H1 (cell line): ENCODE measurements at regions not wholly inside any gene's neighbourhood (a gene's known extent, or its start where the extent isn't known, plus 50 kb on each side); places are given as distances from the start of the nearest gene placed in this dataset.

Experiments
- CTCF ChIA-PET: fragments of 300-600 bp; sonication (Branson Sonifier 250); formaldehyde crosslinking; loops from one replicate; lab custom pipeline; 2021; ENCODE audit not compliant: partially characterized antibody; lab: Charles Lee
- POLR2A ChIA-PET: fragments of 300-600 bp; sonication (Branson Sonifier 250); formaldehyde crosslinking; loops from one replicate; lab custom pipeline; 2021; ENCODE audit warnings: inconsistent platforms; ENCODE audit not compliant: partially characterized antibody; lab: Charles Lee
- DNase-seq, 2 experiments: peaks; one replicate each; pipeline versions ENCODE4 v3.0.0 to v3.0.0-alpha.2; 2010 to 2022; ENCODE audit warnings: low spot score in 2 of 2, low read depth in 1 of 2, mixed read lengths in 1 of 2
- FAIRE-seq: peaks from 2 replicates; lab custom pipeline; 2011; peaks lifted over from hg19 to GRCh38; lab: Jason Lieb, UNC
- H2AFZ ChIP-seq: 2 replicates; pipeline ENCODE4 v1.8.1; 2012; ENCODE audit warnings: low read length, inconsistent platforms
- H2AK5ac ChIP-seq: 2 replicates; pipeline ENCODE4 v1.6.1; 2013; ENCODE audit warnings: low read depth, low read length
- H2BK120ac ChIP-seq: replicated peaks from 2 replicates; pipeline ENCODE3; 2013; ENCODE audit warnings: low read depth, low read length, inconsistent platforms
- H2BK12ac ChIP-seq: 2 replicates; pipeline ENCODE4 v1.6.1; 2013; ENCODE audit warnings: low read depth, low read length
- H2BK15ac ChIP-seq: 2 replicates; pipeline ENCODE4 v1.6.1; 2013; ENCODE audit warnings: low read length
- H2BK20ac ChIP-seq: 2 replicates; pipeline ENCODE4 v1.6.1; 2013; ENCODE audit warnings: low read length
- H2BK5ac ChIP-seq: 2 replicates; pipeline ENCODE4 v1.6.1; 2013; ENCODE audit warnings: low read depth, low read length
- H3K14ac ChIP-seq: 2 replicates; pipeline ENCODE4 v1.6.1; 2013; ENCODE audit warnings: inconsistent platforms; ENCODE audit not compliant: insufficient read length
- H3K18ac ChIP-seq: 2 replicates; pipeline ENCODE4 v1.6.1; 2013; ENCODE audit warnings: low read length; ENCODE audit errors: extremely low read depth
- H3K23ac ChIP-seq: 2 replicates; pipeline ENCODE4 v1.6.1; 2013; ENCODE audit warnings: inconsistent platforms; ENCODE audit not compliant: insufficient read length
- H3K23me2 ChIP-seq: 2 replicates; pipeline ENCODE4 v1.6.1; 2013; ENCODE audit warnings: low read depth, low read length
- H3K27ac ChIP-seq: 2 replicates; pipeline ENCODE4 v1.6.1; 2011; ENCODE audit warnings: low read depth, low read length, inconsistent platforms
- H3K27me3 ChIP-seq, 4 experiments: replicated peaks in 1 of 4; 1 replicate in 1 of 4; 2 replicates in 3 of 4; pipeline versions ENCODE4 v1.6.1 to v1.8.1; 2011 to 2013; ENCODE audit warnings: low read length in 3 of 4, mild to moderate bottlenecking in 3 of 4, inconsistent platforms in 2 of 4, mixed read lengths in 2 of 4, moderate library complexity in 1 of 4; ENCODE audit not compliant: control insufficient read depth in 3 of 4, insufficient read depth in 3 of 4; ENCODE audit errors: extremely low read depth in 1 of 4
- H3K36me3 ChIP-seq, 4 experiments: 2 replicates each; pipeline versions ENCODE4 v1.6.1 to v1.8.1; 2011 to 2013; ENCODE audit warnings: mild to moderate bottlenecking in 4 of 4, low read length in 3 of 4, moderate library complexity in 2 of 4, control low read depth in 1 of 4, inconsistent platforms in 1 of 4; ENCODE audit not compliant: insufficient read depth in 4 of 4, control insufficient read depth in 2 of 4
- H3K4ac ChIP-seq: replicated peaks from 2 replicates; pipeline ENCODE3; 2013; ENCODE audit warnings: low read length, low read depth, mixed read lengths, inconsistent platforms; ENCODE audit not compliant: insufficient read length
- H3K4me1 ChIP-seq, 4 experiments: replicated peaks in 1 of 4; 1 replicate in 1 of 4; 2 replicates in 3 of 4; pipeline versions ENCODE4 v1.6.1 to v1.8.1; 2011 to 2013; ENCODE audit warnings: low read length in 3 of 4, inconsistent platforms in 2 of 4, mixed read lengths in 1 of 4; ENCODE audit not compliant: insufficient read depth in 4 of 4, control insufficient read depth in 3 of 4
- H3K4me2 ChIP-seq, 2 experiments: 2 replicates each; pipeline versions ENCODE4 v1.6.1 to v1.8.1; 2011 to 2013; ENCODE audit warnings: low read depth in 2 of 2, low read length in 2 of 2, control low read depth in 1 of 2, inconsistent platforms in 1 of 2, mild to moderate bottlenecking in 1 of 2; ENCODE audit not compliant: insufficient read depth in 1 of 2
- H3K4me3 ChIP-seq, 4 experiments: fragments of 200-600, 300-600 bp in 1 of 4; sonication (generic), shearing (Covaris generic), sonication (Bioruptor Twin) in 1 of 4; 2 replicates each; pipeline versions ENCODE4 v1.5.1 to v1.8.1; 2011 to 2016; ENCODE audit warnings: low read length in 4 of 4, low read depth in 3 of 4, control low read depth in 2 of 4, inconsistent platforms in 2 of 4, mild to moderate bottlenecking in 2 of 4, mixed read lengths in 1 of 4, moderate library complexity in 1 of 4; ENCODE audit not compliant: insufficient read depth in 2 of 4; ENCODE audit errors: extremely low read depth in 1 of 4
- H3K56ac ChIP-seq: replicated peaks from 2 replicates; pipeline ENCODE3; 2013; ENCODE audit warnings: low read depth, mild to moderate bottlenecking, mixed read lengths, low read length, inconsistent platforms; ENCODE audit not compliant: insufficient read length
- H3K79me1 ChIP-seq: 2 replicates; pipeline ENCODE4 v1.6.1; 2013; ENCODE audit warnings: low read depth, low read length, control low read depth
- H3K79me2 ChIP-seq, 2 experiments: 2 replicates each; pipeline versions ENCODE4 v1.6.1 to v1.8.1; 2012 to 2013; ENCODE audit warnings: low read length in 2 of 2, mild to moderate bottlenecking in 2 of 2, inconsistent platforms in 1 of 2; ENCODE audit not compliant: insufficient read depth in 2 of 2, control insufficient read depth in 1 of 2
- H3K9ac ChIP-seq, 4 experiments: replicated peaks in 1 of 4; 1 replicate in 1 of 4; 2 replicates in 3 of 4; pipeline versions ENCODE4 v1.6.1 to v1.8.1; 2011 to 2013; ENCODE audit warnings: low read depth in 3 of 4, low read length in 3 of 4, control low read depth in 2 of 4, mild to moderate bottlenecking in 2 of 4, moderate library complexity in 2 of 4, inconsistent platforms in 1 of 4; ENCODE audit errors: extremely low read depth in 1 of 4
- H3K9me3 ChIP-seq, 2 experiments: 2 replicates each; pipeline versions ENCODE4 v1.6.1 to v1.8.1; 2012 to 2013; ENCODE audit warnings: mild to moderate bottlenecking in 2 of 2, moderate library complexity in 2 of 2, control low read depth in 1 of 2, inconsistent platforms in 1 of 2, low read depth in 1 of 2, low read length in 1 of 2, mixed read lengths in 1 of 2; ENCODE audit not compliant: insufficient read depth in 2 of 2
- H4K20me1 ChIP-seq, 2 experiments: replicated peaks in 1 of 2; 2 replicates each; pipeline versions ENCODE3 to v1.8.1; 2011 to 2013; ENCODE audit warnings: inconsistent platforms in 2 of 2, low read length in 2 of 2, mild to moderate bottlenecking in 1 of 2; ENCODE audit not compliant: insufficient read depth in 2 of 2, control insufficient read depth in 1 of 2
- H4K5ac ChIP-seq: 2 replicates; pipeline ENCODE4 v1.6.1; 2013; ENCODE audit warnings: low read length, low read depth, mixed read lengths, inconsistent platforms; ENCODE audit not compliant: insufficient read length
- H4K8ac ChIP-seq: 2 replicates; pipeline ENCODE4 v1.8.0; 2013; ENCODE audit warnings: mild to moderate bottlenecking, moderate library complexity, low read length, inconsistent platforms; ENCODE audit not compliant: insufficient read depth; ENCODE audit errors: extremely low read depth
- H4K91ac ChIP-seq: replicated peaks from 2 replicates; pipeline ENCODE3; 2013; ENCODE audit warnings: low read length, mixed read lengths, inconsistent platforms; ENCODE audit not compliant: insufficient read length
- ASH2L ChIP-seq: fragments of 200-600, 300-600 bp; sonication (generic); IDR thresholded peaks from one replicate; pipeline ENCODE4 v1.7.1; 2017; ENCODE audit warnings: low read length
- CHD2 ChIP-seq: IDR thresholded peaks from 2 replicates; pipeline ENCODE4 v1.6.1; 2012; ENCODE audit warnings: low read length, improper control_type of control experiment
- EZH2 ChIP-seq: fragments of 200-600 bp; sonication (generic); IDR thresholded peaks from 2 replicates; pipeline ENCODE4 v1.7.1; 2012; ENCODE audit warnings: low read depth, mild to moderate bottlenecking, moderate library complexity, low read length, inconsistent platforms; ENCODE audit not compliant: severe bottlenecking
- GTF2F1 ChIP-seq: IDR thresholded peaks from 2 replicates; pipeline ENCODE4 v1.6.1; 2012; ENCODE audit warnings: low read depth, low read length, improper control_type of control experiment, borderline replicate concordance
- HDAC6 ChIP-seq: IDR thresholded peaks from one replicate; pipeline ENCODE4 v1.7.1; 2012; ENCODE audit warnings: low read depth, mild to moderate bottlenecking, inconsistent platforms, low read length, moderate library complexity
- JUN ChIP-seq: IDR thresholded peaks from 2 replicates; pipeline ENCODE4 v1.6.1; 2011; ENCODE audit warnings: low read depth, mild to moderate bottlenecking, improper control_type of control experiment, low read length
- NRF1 ChIP-seq: IDR thresholded peaks from 2 replicates; pipeline ENCODE4 v1.6.1; 2011; ENCODE audit warnings: mild to moderate bottlenecking, low read depth, low read length, improper control_type of control experiment
- POLR2A ChIP-seq, 2 experiments: IDR thresholded peaks; 1 replicate in 1 of 2; 2 replicates in 1 of 2; pipeline ENCODE4 v1.6.1; 2011; ENCODE audit warnings: low read depth in 2 of 2, low read length in 2 of 2, mild to moderate bottlenecking in 2 of 2; ENCODE audit errors: control extremely low read depth in 1 of 2
- POLR2AphosphoS5 ChIP-seq: IDR thresholded peaks from 2 replicates; pipeline ENCODE4 v1.6.1; 2011; ENCODE audit warnings: low read depth, low read length
- RXRA ChIP-seq: IDR thresholded peaks from 2 replicates; pipeline ENCODE4 v1.6.1; 2011; ENCODE audit warnings: low read depth, mild to moderate bottlenecking, low read length, moderate library complexity; ENCODE audit not compliant: insufficient read depth
- SIX5 ChIP-seq: IDR thresholded peaks from 2 replicates; pipeline ENCODE4 v1.6.1; 2011; ENCODE audit warnings: mild to moderate bottlenecking, low read depth, low read length
- TCF12 ChIP-seq: IDR thresholded peaks from 2 replicates; pipeline ENCODE4 v1.6.1; 2011; ENCODE audit warnings: low read depth, mild to moderate bottlenecking, low read length
- WGBS, 2 experiments: shearing (Covaris generic) in 1 of 2; methylation state at CpG; one replicate each; pipeline versions ENCODE4 v1.1.6 to v1.1.7; 2013 to 2015; ENCODE audit warnings: low lambda C conversion rate in 2 of 2, mixed read lengths in 2 of 2, inconsistent platforms in 1 of 2, low coverage in 1 of 2, missing lambda C conversion rate in 1 of 2; ENCODE audit not compliant: insufficient replicate concordance in 2 of 2, insufficient coverage in 1 of 2, insufficient read length in 1 of 2; ENCODE audit errors: extremely low coverage in 1 of 2, missing lambda C conversion rate in 1 of 2; 5-methylcytosine and 5-hydroxymethylcytosine counted together
- TF ChIP-seq, protein P1 (sequence below): IDR thresholded peaks from 2 replicates; pipeline ENCODE4 v1.6.1; 2011; ENCODE audit warnings: low read length, improper control_type of control experiment

GRCh38 chr1:64404202-64404601, 65.7 kb upstream of the CACHD1 start:
- ChIA-PET POLR2A (no interaction called here), CTCF (no interaction called here)
- H4K8ac ChIP-seq, result no peak overlapping the region
- H3K4me3 ChIP-seq, result no peak overlapping the region
- H3K14ac ChIP-seq, result no peak overlapping the region
- no peak overlapping the region for H3K18ac ChIP-seq
- DNase-seq (no peak), FAIRE-seq (no peak)
- no peak overlapping the region for H4K91ac ChIP-seq
- no peak overlapping the region for H3K4me2 ChIP-seq
- no peak overlapping the region for H2BK20ac ChIP-seq
- no peaks in the 10 kb centered on the region for H3K79me1 ChIP-seq
- TF ChIP-seq CHD2 (no peak), SIX5 (no peak), EZH2 (no peak), JUN (no peak), HDAC6 (no peak), ASH2L (no peak), NRF1 (no peak), POLR2A (IDR thresholded peaks at IDR 0.05; ENCODE audit: control extremely low read depth in 1 of 2, low read depth in 2 of 2, low read length in 2 of 2) (no peak), RXRA (no peak), GTF2F1 (no peak), TCF12 (no peak), POLR2AphosphoS5 (no peak)
- TF ChIP-seq, protein P1, sequence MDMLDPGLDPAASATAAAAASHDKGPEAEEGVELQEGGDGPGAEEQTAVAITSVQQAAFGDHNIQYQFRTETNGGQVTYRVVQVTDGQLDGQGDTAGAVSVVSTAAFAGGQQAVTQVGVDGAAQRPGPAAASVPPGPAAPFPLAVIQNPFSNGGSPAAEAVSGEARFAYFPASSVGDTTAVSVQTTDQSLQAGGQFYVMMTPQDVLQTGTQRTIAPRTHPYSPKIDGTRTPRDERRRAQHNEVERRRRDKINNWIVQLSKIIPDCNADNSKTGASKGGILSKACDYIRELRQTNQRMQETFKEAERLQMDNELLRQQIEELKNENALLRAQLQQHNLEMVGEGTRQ, result no peak
- H2BK12ac ChIP-seq, result no peak overlapping the region
- H2BK15ac ChIP-seq, result no peak overlapping the region
- no peak overlapping the region for H3K27ac ChIP-seq
- no peak overlapping the region for H2AK5ac ChIP-seq
- no peak overlapping the region for H3K4ac ChIP-seq
- no peaks in the 10 kb centered on the region for H3K27me3 ChIP-seq
- no peak overlapping the region for H2AFZ ChIP-seq
- H4K5ac ChIP-seq, result no peak overlapping the region
- H2BK120ac ChIP-seq, result no peak overlapping the region
- H3K56ac ChIP-seq, result no peak overlapping the region
- no peak overlapping the region for H3K23ac ChIP-seq
- H3K4me1 ChIP-seq, result no peaks in the 10 kb centered on the region
- H3K23me2 ChIP-seq, result no peaks in the 10 kb centered on the region
- H2BK5ac ChIP-seq, result no peak overlapping the region
- no peaks in the 10 kb centered on the region for H3K9me3 ChIP-seq
- H3K36me3 ChIP-seq, result no peaks in the 10 kb centered on the region
- H3K9ac ChIP-seq, result no peak overlapping the region
- no peaks in the 10 kb centered on the region for H3K79me2 ChIP-seq
- no peaks in the 10 kb centered on the region for H4K20me1 ChIP-seq
- WGBS, 2 experiments, result 95% methylated on average over 1 of the region's 1 CpG; no CpG with 5 or more reads in 1 of the 2 experiments
